CD4-positive, alpha-beta T cell treated with Interleukin-12 subunit alpha and Interleukin-12 subunit beta, for 1 hour (primary cell): ENCODE measurements at regions not wholly inside any gene's neighbourhood (a gene's known extent, or its start where the extent isn't known, plus 50 kb on each side); places are given as distances from the start of the nearest gene placed in this dataset.
"Not testable (repeated sequence)": the region's sequence is repeated elsewhere in the genome, so short reads cannot be mapped to it uniquely, and the experiment has no call there.

Experiments
- DNase-seq: peaks from one replicate; pipeline ENCODE4 v3.0.0-alpha.2; 2020

- no peak for DNase-seq
Observed at GRCh38 chr6:2361195-2361594, 115.8 kb upstream of the GMDS start.

GRCh38 chr6:2360716-2361115, 115.3 kb upstream of the GMDS start:
- no peak for DNase-seq

DNA sequence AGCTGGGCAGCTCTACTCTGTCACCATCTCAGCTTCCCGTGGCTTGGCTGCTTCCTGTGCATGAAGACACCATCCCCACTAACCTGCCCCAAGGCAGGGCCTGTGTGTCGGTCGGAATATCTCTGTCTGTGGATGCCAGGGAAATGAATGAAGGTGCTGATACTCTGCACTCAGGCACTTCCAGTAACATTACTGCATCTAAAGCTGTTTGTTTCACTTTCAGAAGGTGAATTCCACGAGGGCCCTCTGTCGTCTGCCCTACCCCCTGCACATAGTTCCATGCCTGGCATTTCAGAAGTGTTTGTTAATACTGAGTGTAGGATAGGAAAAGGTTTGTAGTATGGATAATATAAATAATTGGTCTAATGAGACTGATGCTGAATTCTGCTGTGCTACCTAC, 114.7 kb upstream of the GMDS start:
- DNase-seq, result no peak

- DNase-seq, result no peak
Observed at GRCh38 chr6:2355150-2355549, 109.7 kb upstream of the GMDS start.

- DNase-seq, result no peak
Observed at GRCh38 chr6:2354138-2354491, 108.7 kb upstream of the GMDS start.

GRCh38 chr6:2353412-2354137, 108.2 kb upstream of the GMDS start:
- peak; percentile 49 for DNase-seq

DNA sequence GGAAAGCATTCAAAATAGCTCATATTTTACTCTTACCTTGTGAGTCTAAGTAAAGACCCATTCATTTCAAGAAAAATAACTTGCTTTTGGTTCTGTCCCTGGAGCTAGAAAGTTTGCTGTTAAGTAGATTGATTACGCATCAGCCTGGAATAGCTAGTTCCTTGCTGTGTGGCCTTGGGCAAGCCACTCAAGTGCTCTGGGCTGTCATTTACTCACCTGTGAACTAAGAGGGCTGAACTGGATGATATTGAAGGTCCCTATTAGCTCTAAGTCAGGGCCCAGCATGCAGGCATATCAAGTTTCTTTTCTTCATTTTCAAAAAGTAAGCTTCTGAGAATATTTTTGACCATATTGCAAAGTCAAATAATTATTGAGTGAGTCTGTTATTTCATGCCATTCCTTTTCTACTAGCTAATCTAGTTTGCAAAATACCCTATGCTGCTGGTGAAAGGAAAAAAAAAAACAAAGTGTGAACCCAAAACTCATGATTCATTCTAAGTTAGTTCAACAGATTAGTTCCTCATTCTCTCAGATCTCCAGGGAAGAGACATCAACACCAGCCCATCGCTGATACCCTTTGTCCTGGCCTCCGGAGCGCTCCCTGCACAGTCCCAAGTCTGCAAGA, 106.5 kb upstream of the GMDS start:
- no peak for DNase-seq

DNA sequence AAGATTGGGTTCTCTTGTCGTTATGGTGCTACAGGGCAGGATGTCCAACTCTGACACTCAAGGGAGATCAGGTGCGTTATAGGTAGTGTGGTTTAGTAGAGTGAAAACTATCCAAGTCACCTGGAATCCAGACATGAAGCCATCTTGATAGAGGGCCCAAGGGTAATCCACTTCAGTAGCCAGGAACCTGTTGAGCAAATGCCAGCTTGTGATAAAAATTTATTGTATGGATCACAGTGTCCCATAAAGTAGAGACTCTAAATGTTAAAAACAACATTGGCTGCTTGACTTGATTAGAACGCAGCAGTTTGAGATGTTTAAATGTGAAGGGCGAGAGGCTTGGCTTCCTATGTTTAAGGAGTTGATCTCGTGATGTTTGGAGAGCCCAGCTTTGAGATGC, 105.7 kb upstream of the GMDS start:
- DNase-seq, result no peak

DNA sequence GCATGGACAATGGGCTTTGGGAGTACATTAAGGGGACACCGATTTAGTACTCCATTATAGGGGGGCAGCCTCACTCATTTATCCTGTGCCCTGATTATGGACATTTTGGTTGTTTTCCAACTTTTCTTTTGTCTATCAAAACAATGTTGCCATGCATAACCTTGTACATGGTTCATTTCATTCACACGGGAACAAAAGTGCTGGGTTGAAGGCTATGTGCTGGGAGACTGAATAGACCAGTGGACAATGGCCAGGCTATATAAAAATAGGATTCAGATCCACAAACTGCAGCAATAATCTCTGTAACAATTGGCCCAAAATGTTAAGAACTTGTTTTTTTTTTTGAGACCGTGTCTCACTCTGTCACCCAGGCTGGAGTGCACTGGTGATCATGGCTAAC, 100.7 kb upstream of the GMDS start:
- DNase-seq, result no peak

GRCh38 chr6:2344319-2344905, 99.0 kb upstream of the GMDS start:
- no peak for DNase-seq

DNA sequence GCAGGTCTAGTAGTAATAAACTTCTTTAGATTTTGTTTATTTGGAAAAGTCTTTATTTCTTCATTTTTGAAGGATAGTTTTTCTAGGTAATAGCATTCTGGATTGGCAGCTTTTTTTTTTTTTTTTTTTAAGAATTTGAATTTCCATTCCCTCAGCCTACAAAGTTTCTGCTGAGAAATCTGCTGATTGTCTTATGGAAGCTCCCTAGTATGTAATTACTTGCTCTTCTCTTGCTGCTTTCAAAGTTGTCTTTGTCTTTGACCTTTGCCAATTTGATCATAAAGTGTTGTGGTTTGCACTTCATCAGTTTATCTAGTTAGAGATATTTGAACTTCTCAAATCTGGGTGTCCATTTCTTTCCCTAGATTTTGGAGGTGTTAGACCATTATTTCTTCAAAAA, 82.2 kb upstream of the GMDS start:
- DNase-seq, result no peak

DNA sequence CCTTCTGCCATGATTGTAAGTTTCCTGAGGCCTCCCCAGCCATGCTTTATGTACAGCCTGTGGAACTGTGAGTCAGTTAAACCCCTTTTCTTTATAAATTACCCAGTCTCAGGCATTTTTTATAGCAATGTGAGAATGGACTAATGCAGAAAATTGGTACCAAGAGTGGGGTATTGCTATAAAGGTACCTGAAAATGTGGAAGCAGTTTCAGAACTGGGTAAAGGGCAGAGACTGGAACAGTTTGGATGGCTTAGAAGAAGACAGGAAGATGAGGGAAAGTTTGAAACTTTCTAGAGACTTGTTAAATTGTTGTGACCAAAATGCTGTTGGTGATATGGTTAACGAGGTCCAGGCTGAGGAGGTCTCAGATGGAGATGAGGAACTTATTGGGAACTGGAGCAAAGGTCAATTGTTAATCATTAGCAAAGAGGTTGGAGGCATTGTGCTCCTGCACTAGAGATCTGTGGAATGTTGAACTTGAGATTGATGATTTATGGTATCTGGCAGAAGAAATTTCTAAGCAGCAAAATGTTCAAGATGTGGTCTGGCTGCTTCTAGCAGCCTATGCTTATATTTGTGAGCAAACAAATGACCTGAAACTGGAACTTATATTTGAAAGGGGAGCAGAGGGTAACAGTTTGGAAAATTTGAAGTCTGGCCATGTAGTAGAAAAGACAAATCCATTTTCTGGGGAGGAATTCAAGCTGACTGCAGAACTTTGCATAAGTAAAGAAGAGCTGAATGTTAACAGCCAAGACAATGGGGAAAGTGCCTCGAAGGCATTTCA, 79.0 kb upstream of the GMDS start:
- DNase-seq, result no peak

DNA sequence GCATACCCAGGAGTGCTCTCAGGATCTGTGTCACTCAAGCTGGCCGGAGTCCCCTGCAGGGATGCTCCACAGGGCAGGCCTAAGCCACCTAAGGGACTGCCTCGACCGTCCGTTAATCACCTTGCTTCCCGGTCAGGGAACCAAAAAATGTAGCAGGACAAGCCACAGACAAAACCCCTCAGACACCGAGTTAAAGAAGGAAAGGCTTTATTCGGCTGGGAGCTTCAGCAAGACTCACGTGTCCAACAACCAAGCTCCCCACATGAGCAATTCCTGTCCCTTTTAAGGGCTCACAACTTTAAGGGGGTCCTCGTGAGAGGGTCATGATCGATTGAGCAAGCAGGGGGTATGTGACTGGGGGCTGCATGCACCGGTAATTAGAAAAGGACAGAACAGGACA, 72.1 kb upstream of the GMDS start:
- not testable (repeated sequence) for DNase-seq

DNA sequence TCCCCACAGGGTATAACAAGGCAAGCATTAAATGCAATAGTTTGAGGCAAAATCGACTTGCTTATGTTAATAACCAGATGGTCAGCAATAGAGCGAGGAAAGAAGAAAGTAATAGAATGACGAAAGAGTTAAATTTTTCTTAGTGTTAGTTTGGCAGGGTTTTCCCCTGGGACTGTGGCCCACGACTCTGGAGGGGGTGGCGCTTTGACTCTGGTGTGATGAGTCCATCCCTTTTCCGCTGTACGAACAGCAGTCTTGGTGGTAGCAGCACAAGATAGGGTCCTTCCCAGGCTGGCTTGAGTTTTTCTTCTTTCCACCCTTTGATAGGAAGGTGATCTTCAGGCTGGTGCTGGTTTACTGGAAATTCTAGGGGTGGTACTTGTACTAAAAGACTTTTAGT, 69.2 kb upstream of the GMDS start:
- no peak for DNase-seq

DNA sequence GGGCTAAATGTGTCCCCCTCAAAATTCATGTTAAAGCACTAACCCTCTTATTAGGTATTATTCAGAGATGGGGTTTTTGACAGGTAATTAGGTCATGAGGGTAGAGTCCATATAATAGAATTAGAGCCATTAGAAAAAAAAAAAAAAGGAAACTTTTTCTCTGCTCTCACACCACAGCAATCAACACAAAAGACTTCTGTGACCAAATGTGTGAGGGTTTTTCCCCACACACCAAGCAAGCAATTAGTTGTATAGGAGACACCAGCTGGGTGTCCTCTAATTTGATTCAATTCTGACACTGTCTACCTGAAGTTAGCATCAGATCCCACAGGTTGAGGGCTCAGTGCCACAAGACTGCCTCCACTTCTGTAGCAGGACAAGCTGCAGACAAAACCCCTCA, 64.6 kb upstream of the GMDS start:
- no peak for DNase-seq

GRCh38 chr6:2309122-2309521, 63.7 kb upstream of the GMDS start:
- DNase-seq, result no peak

GRCh38 chr6:2307799-2308198, 62.4 kb upstream of the GMDS start:
- DNase-seq, result no peak

- DNase-seq, result no peak
Observed at GRCh38 chr6:2305951-2306350, 60.5 kb upstream of the GMDS start.

GRCh38 chr6:2302482-2302881, 57.1 kb upstream of the GMDS start:
- DNase-seq, result not testable (repeated sequence)

DNA sequence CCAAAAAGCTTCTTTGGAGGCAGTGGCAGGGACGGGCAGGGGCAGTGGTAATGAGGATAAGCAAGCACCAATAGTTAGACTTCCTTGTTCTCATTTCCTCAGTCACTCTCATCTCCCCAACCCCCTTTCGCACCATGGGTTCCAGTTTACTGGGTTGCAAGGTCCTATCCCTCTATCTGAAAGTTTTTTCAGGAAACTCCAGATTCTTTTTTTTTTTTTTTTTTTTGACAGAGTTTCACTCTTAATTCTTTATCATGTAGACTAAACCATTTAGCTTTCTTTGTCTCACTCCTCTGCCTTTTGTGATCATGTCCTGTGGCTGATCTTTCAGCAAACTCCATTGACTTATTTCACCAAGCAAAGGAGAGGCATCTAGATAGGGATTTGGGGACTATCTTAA, 51.4 kb upstream of the GMDS start:
- no peak for DNase-seq
